OCI-LY3 (cell line): ENCODE measurements at regions not wholly inside any gene's neighbourhood (a gene's known extent, or its start where the extent isn't known, plus 50 kb on each side); places are given as distances from the start of the nearest gene placed in this dataset.

Source experiments
- H2AFZ ChIP-seq: fragments of 200-600, 300-600 bp; shearing (Covaris generic); 2 replicates; pipeline ENCODE4 v1.6.0; 2014; ENCODE audit warnings: antibody characterized with exemption, low read depth, low read length
- H3K27ac ChIP-seq: fragments of 200-600, 300-600 bp; sonication (generic); 2 replicates; pipeline ENCODE4 v1.5.1; 2014; ENCODE audit warnings: mild to moderate bottlenecking, low read length, moderate library complexity, mixed read lengths
- H3K27me3 ChIP-seq: fragments of 200-600, 300-600 bp; sonication (generic); 2 replicates; pipeline ENCODE4 v1.6.1; 2014; ENCODE audit warnings: low read depth, low read length, mixed read lengths
- H3K36me3 ChIP-seq: fragments of 200-600, 300-600 bp; sonication (generic); replicated peaks from 2 replicates; pipeline ENCODE3; 2014; ENCODE audit warnings: low read depth, low read length, mixed read lengths
- H3K4me1 ChIP-seq: fragments of 300-600, 200-600 bp; sonication (generic); 2 replicates; pipeline ENCODE4 v1.6.1; 2014; ENCODE audit warnings: low read length, mixed read lengths
- H3K4me2 ChIP-seq: fragments of 200-600, 300-600 bp; sonication (generic); 2 replicates; pipeline ENCODE4 v1.6.1; 2014; ENCODE audit warnings: low read length, mixed read lengths
- H3K4me3 ChIP-seq: fragments of 300-600, 200-600 bp; sonication (generic); 2 replicates; pipeline ENCODE4 v1.5.1; 2014; ENCODE audit warnings: antibody characterized with exemption, mild to moderate bottlenecking, low read length, moderate library complexity
- H3K79me2 ChIP-seq: fragments of 300-600, 200-600 bp; shearing (Covaris generic); 2 replicates; pipeline ENCODE4 v1.6.1; 2014; ENCODE audit warnings: mild to moderate bottlenecking, low read length, mixed read lengths
- H3K9ac ChIP-seq: fragments of 300-600, 200-600 bp; shearing (Covaris generic); 2 replicates; pipeline ENCODE4 v1.6.0; 2014; ENCODE audit warnings: mild to moderate bottlenecking, low read length, moderate library complexity
- H3K9me3 ChIP-seq: fragments of 200-600, 300-600 bp; shearing (Covaris generic); 2 replicates; pipeline ENCODE4 v1.6.1; 2014; ENCODE audit warnings: low read length, mixed read lengths; ENCODE audit not compliant: insufficient read depth
- H4K20me1 ChIP-seq: fragments of 200-600, 300-600 bp; sonication (generic); 2 replicates; pipeline ENCODE4 v1.6.1; 2016; ENCODE audit warnings: low read length, mixed read lengths; ENCODE audit not compliant: insufficient read depth
- EZH2phosphoT487 ChIP-seq: fragments of 200-600 bp; shearing (Covaris generic); IDR thresholded peaks from 2 replicates; pipeline ENCODE4 v1.6.1; 2018; ENCODE audit warnings: antibody characterized with exemption, mixed run types, low read depth
- TF ChIP-seq, protein P1 (sequence below): fragments of 200-600, 300-600 bp; sonication (generic); IDR thresholded peaks from 2 replicates; pipeline ENCODE4 v1.5.1; 2014; ENCODE audit warnings: antibody characterized with exemption, low read length, low read depth

DNA sequence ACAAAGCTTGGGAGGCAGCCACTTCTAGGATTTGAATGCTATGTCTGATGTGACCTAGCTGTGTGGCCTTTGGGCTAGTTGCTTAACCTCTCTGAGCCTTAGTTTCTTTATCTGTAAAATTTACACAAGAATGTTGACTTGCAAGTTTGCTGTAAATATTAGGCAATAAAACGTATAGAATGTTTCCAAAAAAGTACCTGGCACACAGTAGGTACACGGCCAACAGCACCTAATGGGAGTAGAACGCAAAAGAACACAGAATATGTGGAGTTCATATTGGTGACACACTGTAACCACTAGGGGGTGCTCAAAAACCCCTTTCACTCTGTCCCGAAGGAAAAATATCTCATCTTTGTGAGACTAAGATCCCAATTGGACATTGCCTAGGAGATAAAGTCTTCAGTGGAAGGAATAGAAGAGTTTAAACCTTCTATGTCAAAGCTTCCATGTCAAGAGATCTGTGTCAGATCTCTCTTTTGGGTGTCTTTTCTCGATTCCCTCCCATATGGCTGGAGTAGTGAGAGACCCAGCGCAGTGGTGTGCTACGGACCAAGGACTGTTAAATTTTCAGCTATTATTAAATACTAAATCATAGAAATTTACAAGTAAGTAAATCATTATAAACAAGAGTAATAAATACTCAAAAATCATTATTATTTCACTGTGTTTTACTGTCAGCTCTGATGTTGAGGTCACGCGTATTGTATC lies 145.4 kb upstream of the RAD23B start:
- H3K4me3 ChIP-seq, result no peak overlapping the region
- H3K9me3 ChIP-seq, result no peaks in the 10 kb centered on the region
- H3K4me2 ChIP-seq, result 0 out of 2 replicates have a peak overlapping the region, but pooled peaks have one; percentile 14
- no peak overlapping the region for H2AFZ ChIP-seq
- H3K4me1 ChIP-seq, result peaks cover 14% of the 10 kb centered on the region
- H4K20me1 ChIP-seq, result no peaks in the 10 kb centered on the region
- H3K9ac ChIP-seq, result no peak overlapping the region
- no peaks in the 10 kb centered on the region for H3K79me2 ChIP-seq
- H3K27me3 ChIP-seq, result peaks cover 46% of the 10 kb centered on the region
- H3K36me3 ChIP-seq, result no peaks in the 10 kb centered on the region
- H3K27ac ChIP-seq, result no peak overlapping the region
- TF ChIP-seq, protein P1, sequence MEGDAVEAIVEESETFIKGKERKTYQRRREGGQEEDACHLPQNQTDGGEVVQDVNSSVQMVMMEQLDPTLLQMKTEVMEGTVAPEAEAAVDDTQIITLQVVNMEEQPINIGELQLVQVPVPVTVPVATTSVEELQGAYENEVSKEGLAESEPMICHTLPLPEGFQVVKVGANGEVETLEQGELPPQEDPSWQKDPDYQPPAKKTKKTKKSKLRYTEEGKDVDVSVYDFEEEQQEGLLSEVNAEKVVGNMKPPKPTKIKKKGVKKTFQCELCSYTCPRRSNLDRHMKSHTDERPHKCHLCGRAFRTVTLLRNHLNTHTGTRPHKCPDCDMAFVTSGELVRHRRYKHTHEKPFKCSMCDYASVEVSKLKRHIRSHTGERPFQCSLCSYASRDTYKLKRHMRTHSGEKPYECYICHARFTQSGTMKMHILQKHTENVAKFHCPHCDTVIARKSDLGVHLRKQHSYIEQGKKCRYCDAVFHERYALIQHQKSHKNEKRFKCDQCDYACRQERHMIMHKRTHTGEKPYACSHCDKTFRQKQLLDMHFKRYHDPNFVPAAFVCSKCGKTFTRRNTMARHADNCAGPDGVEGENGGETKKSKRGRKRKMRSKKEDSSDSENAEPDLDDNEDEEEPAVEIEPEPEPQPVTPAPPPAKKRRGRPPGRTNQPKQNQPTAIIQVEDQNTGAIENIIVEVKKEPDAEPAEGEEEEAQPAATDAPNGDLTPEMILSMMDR, result peak; percentile 68
- no peak for TF ChIP-seq EZH2phosphoT487

- Histone ChIP-seq H3K79me2 (no peaks in the 10 kb centered on the region), H3K36me3 (no peaks in the 10 kb centered on the region), H2AFZ (no peak overlapping the region), H3K4me2 (no peak overlapping the region), H3K9ac (no peak overlapping the region), H4K20me1 (no peaks in the 10 kb centered on the region), H3K9me3 (no peaks in the 10 kb centered on the region), H3K27me3 (peaks cover 49% of the 10 kb centered on the region), H3K27ac (no peak overlapping the region), H3K4me1 (peaks cover 18% of the 10 kb centered on the region), H3K4me3 (no peak overlapping the region)
- TF ChIP-seq, protein P1, result no peak
- no peak for TF ChIP-seq EZH2phosphoT487
Measured at GRCh38 chr9:107138261-107138992, 144.7 kb upstream of the RAD23B start.

GRCh38 chr9:107141967-107142366 lies 141.1 kb upstream of the RAD23B start:
- H3K4me2 ChIP-seq, result no peak overlapping the region
- no peaks in the 10 kb centered on the region for H3K36me3 ChIP-seq
- H4K20me1 ChIP-seq, result no peaks in the 10 kb centered on the region
- peaks cover 83% of the 10 kb centered on the region for H3K27me3 ChIP-seq
- H3K27ac ChIP-seq, result no peak overlapping the region
- no peaks in the 10 kb centered on the region for H3K9me3 ChIP-seq
- peaks cover 10% of the 10 kb centered on the region for H3K4me1 ChIP-seq
- H3K9ac ChIP-seq, result no peak overlapping the region
- H3K79me2 ChIP-seq, result no peaks in the 10 kb centered on the region
- no peak overlapping the region for H3K4me3 ChIP-seq
- H2AFZ ChIP-seq, result no peak overlapping the region
- TF ChIP-seq EZH2phosphoT487, result no peak
- TF ChIP-seq, protein P1, result peak; percentile 67

DNA sequence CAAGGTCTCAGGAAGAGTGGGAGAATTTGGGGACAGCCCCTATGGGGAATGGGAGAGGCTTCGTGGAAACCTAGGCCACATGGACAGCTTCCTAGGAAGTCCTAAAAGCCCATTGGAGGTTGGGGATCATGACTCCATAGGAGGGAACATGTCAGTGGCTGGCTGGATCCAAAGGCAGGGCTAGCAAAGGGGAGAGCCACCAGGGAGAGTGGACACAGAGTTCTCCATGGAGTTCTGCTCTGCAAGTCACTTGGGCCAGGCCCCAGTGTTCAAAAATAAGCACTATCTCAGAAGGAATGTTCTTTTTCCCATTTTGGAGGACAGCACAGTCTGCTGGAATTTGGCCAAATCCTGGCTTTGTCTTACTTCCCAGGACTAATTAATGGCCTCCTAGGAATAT lies 140.6 kb upstream of the RAD23B start:
- H3K27ac ChIP-seq, result no peak overlapping the region
- no peak overlapping the region for H2AFZ ChIP-seq
- H3K36me3 ChIP-seq, result no peaks in the 10 kb centered on the region
- no peak for TF ChIP-seq EZH2phosphoT487
- TF ChIP-seq, protein P1, result no peak
- peaks cover 87% of the 10 kb centered on the region for H3K27me3 ChIP-seq
- H4K20me1 ChIP-seq, result no peaks in the 10 kb centered on the region
- no peak overlapping the region for H3K4me3 ChIP-seq
- no peaks in the 10 kb centered on the region for H3K79me2 ChIP-seq
- no peak overlapping the region for H3K9ac ChIP-seq
- no peaks in the 10 kb centered on the region for H3K9me3 ChIP-seq
- H3K4me2 ChIP-seq, result no peak overlapping the region
- peaks cover 10% of the 10 kb centered on the region for H3K4me1 ChIP-seq
